Psoas muscle (tissue), 7 donors: ENCODE measurements at regions not wholly inside any gene's neighbourhood (a gene's known extent, or its start where the extent isn't known, plus 50 kb on each side); places are given as distances from the start of the nearest gene placed in this dataset.

Source experiments
- ATAC-seq, 4 donors: fragments of 200-7000 bp; cut with Tn5 transposase; one replicate each; pipeline ENCODE4 v1.9.1; 2020; ENCODE audit warnings: moderate library complexity in 3 of 4, mild to moderate bottlenecking in 2 of 4
- DNase-seq, 2 donors: peaks; one replicate each; pipeline ENCODE4 v3.0.0-alpha.2; 2020
- H3K27ac ChIP-seq: fragments of 200-600 bp; one replicate; pipeline ENCODE4 v1.8.0; 2022
- H3K27me3 ChIP-seq, 3 donors: fragments of 200-600 bp in 1 of 3; one replicate each; pipeline versions ENCODE4 v1.6.1 to v1.8.0; 2013 to 2022; ENCODE audit warnings: low read length in 2 of 3, mild to moderate bottlenecking in 2 of 3, moderate library complexity in 1 of 3; ENCODE audit not compliant: insufficient read depth in 3 of 3
- H3K36me3 ChIP-seq, 2 donors: fragments of 200-600 bp in 1 of 2; one replicate each; pipeline versions ENCODE4 v1.6.1 to v1.8.0; 2013 to 2022; ENCODE audit warnings: low read depth in 1 of 2, mild to moderate bottlenecking in 1 of 2, moderate library complexity in 1 of 2; ENCODE audit not compliant: insufficient read depth in 1 of 2
- H3K4me1 ChIP-seq: fragments of 200-600 bp; one replicate; pipeline ENCODE4 v1.8.0; 2022
- H3K4me3 ChIP-seq: fragments of 200-600 bp; one replicate; pipeline ENCODE4 v1.8.0; 2022; ENCODE audit warnings: mild to moderate bottlenecking
- H3K9me3 ChIP-seq: fragments of 200-600 bp; one replicate; pipeline ENCODE4 v1.8.0; 2022
- CTCF ChIP-seq: fragments of 200-600 bp; IDR thresholded peaks from one replicate; pipeline ENCODE4 v1.8.0; 2022; ENCODE audit warnings: antibody characterized with exemption
- WGBS, 3 donors: extraction: QIAGEN DNeasy Blood & Tissue Kit; methylation state at CpG; one replicate each; pipeline versions ENCODE4 v1.1.6 to v1.1.7; 2013; 5-methylcytosine and 5-hydroxymethylcytosine counted together
- intact Hi-C, 2 donors: fragments of 100-400 bp; cut with DNase I; formaldehyde crosslinking; loops; one replicate each; pipeline versions ENCODE4 v1.11.0 to v1.14.2; 2022
- donor health status: healthy with polysubstance abuse.
- donor health status: DM: no; HTN: no; CAD: no; lungs with moderate emphysema.
- donor health status: Bipolar disorder and iron deficiency.
- donor health status: healthy.
- donor health status: DM: yes; HTN: yes; CAD: no.
- donor health status: DM: no; HTN: no; CAD: no.
- donor health status: DM: yes; HTN: yes; CAD: no.

GRCh38 chr5:167530548-167530947 lies 760.9 kb upstream of the WWC1 start:
- ATAC-seq (no peak), DNase-seq (no peak)
- H3K9me3 ChIP-seq = no peaks in the 10 kb centered on the region
- 31 to 38% (median 34%) methylated on average over 13 of the region's 13 CpGs for WGBS, 3 donors
- intact Hi-C loops = no loop called here
- no peaks in the 10 kb centered on the region for H3K36me3 ChIP-seq
- H3K4me3 ChIP-seq = no peak overlapping the region
- no peak for TF ChIP-seq CTCF
- H3K27ac ChIP-seq = no peak overlapping the region
- no peaks in the 10 kb centered on the region for H3K27me3 ChIP-seq
- H3K4me1 ChIP-seq = no peaks in the 10 kb centered on the region

GRCh38 chr5:167533814-167534795 lies 757.3 kb upstream of the WWC1 start:
- ATAC-seq = no peak
- no peak for DNase-seq
- Histone ChIP-seq H3K9me3 (no peaks in the 10 kb centered on the region), H3K4me1 (no peaks in the 10 kb centered on the region), H3K4me3 (no peak overlapping the region), H3K27me3 (no peaks in the 10 kb centered on the region), H3K36me3 (no peaks in the 10 kb centered on the region), H3K27ac (no peak overlapping the region)
- intact Hi-C loops = no loop called here
- WGBS, 3 donors = 65 to 70% (median 66%) methylated on average over 11 of the region's 11 CpGs
- TF ChIP-seq CTCF = no peak

- no peak overlapping the region for H3K27ac ChIP-seq
- intact Hi-C loops = no loop called here
- H3K9me3 ChIP-seq = no peaks in the 10 kb centered on the region
- no peak overlapping the region for H3K4me3 ChIP-seq
- H3K36me3 ChIP-seq = no peaks in the 10 kb centered on the region
- no peak for DNase-seq
- TF ChIP-seq CTCF = no peak
- no peaks in the 10 kb centered on the region for H3K4me1 ChIP-seq
- no peak for ATAC-seq
- WGBS, 3 donors = 87 to 90% (median 89%) methylated on average over 5 of the region's 5 CpGs
- H3K27me3 ChIP-seq = no peaks in the 10 kb centered on the region
These were observed 751.7 kb upstream of the WWC1 start for GRCh38 chr5:167539747-167540146.

- no peak overlapping the region for H3K27ac ChIP-seq
- no peaks in the 10 kb centered on the region for H3K4me1 ChIP-seq
- TF ChIP-seq CTCF = no peak
- ATAC-seq = no peak
- H3K36me3 ChIP-seq = no peaks in the 10 kb centered on the region
- no peak overlapping the region for H3K4me3 ChIP-seq
- intact Hi-C loops = no loop called here
- DNase-seq = no peak
- no peaks in the 10 kb centered on the region for H3K9me3 ChIP-seq
- 92 to 93% (median 93%) methylated on average over 4 of the region's 4 CpGs for WGBS, 3 donors
- H3K27me3 ChIP-seq = no peaks in the 10 kb centered on the region
These were observed 745.2 kb upstream of the WWC1 start for GRCh38 chr5:167546270-167546669.

- no peak for TF ChIP-seq CTCF
- 90 to 93% (median 91%) methylated on average over 5 of the region's 5 CpGs for WGBS, 3 donors
- Histone ChIP-seq H3K27me3 (no peaks in the 10 kb centered on the region), H3K4me1 (no peaks in the 10 kb centered on the region), H3K4me3 (no peak overlapping the region), H3K9me3 (no peaks in the 10 kb centered on the region), H3K36me3 (no peaks in the 10 kb centered on the region), H3K27ac (no peak overlapping the region)
- ATAC-seq = no peak
- intact Hi-C loops = no loop called here
- no peak for DNase-seq
These were observed 739.1 kb upstream of the WWC1 start for GRCh38 chr5:167552356-167552755.
